Transverse colon (tissue), 4 donors: ENCODE measurements at regions not wholly inside any gene's neighbourhood (a gene's known extent, or its start where the extent isn't known, plus 50 kb on each side); places are given as distances from the start of the nearest gene placed in this dataset.

Experiments
- POLR2A ChIP-seq: fragments of 450-650 bp; IDR thresholded peaks from one replicate; pipeline ENCODE4 v1.6.1; 2016; ENCODE audit warnings: antibody characterized with exemption, mild to moderate bottlenecking, moderate library complexity
- POLR2AphosphoS5 ChIP-seq, 3 donors: sonication (generic); formaldehyde crosslinking; IDR thresholded peaks; one replicate each; pipeline ENCODE4 v1.6.1; 2016; ENCODE audit warnings: antibody characterized with exemption in 3 of 3
- TF ChIP-seq, protein P1 (sequence below), 5 experiments: fragments of 200-600 bp in 3 of 5; fragments of 450-650 bp in 2 of 5; sonication (generic) in 3 of 5; IDR thresholded peaks; 1 replicate in 2 of 5; 2 replicates in 3 of 5; pipeline ENCODE4 v1.5.1; 2016 to 2017; ENCODE audit warnings: antibody characterized with exemption in 5 of 5, inconsistent platforms in 3 of 5, mild to moderate bottlenecking in 2 of 5, moderate library complexity in 1 of 5

DNA sequence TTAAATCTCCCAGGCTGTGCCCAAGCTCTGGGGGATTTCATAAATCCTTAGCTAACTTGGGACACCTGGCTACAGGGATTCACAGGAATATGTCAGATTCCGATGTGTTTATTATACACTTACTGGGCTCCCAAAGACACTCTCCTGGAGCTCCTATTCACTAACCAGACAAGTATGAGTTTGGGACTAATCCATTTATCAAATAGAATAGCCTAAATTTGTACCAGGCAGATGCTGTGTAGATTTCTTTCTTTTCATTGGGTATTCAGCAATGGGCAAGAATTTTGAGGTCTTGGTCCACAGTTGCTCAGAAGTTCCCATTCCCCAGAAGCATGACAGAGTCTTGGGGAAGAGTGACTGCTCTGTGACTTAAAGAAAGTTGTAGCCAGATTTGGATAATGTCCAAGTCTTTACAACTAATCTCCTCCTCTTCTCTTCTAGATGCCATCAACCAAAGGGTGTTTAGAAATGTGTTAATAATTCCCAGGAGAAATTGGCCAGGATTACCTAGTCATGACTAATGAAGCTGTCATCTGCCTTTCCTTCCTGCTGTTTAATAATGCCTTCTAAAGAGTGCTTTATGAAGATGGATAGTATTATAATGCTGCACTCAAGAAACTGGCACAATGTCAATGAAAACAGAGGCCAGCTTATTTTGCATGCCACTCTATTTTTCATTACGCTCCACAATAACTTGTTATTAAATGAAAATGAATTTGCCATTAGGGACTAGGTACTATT is 120.9 kb downstream of the CHIC2 start:
- TF ChIP-seq, protein P1, sequence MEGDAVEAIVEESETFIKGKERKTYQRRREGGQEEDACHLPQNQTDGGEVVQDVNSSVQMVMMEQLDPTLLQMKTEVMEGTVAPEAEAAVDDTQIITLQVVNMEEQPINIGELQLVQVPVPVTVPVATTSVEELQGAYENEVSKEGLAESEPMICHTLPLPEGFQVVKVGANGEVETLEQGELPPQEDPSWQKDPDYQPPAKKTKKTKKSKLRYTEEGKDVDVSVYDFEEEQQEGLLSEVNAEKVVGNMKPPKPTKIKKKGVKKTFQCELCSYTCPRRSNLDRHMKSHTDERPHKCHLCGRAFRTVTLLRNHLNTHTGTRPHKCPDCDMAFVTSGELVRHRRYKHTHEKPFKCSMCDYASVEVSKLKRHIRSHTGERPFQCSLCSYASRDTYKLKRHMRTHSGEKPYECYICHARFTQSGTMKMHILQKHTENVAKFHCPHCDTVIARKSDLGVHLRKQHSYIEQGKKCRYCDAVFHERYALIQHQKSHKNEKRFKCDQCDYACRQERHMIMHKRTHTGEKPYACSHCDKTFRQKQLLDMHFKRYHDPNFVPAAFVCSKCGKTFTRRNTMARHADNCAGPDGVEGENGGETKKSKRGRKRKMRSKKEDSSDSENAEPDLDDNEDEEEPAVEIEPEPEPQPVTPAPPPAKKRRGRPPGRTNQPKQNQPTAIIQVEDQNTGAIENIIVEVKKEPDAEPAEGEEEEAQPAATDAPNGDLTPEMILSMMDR (IDR thresholded peaks at IDR 0.05) = no peak
- TF ChIP-seq POLR2AphosphoS5 (IDR thresholded peaks at IDR 0.05) (no peak), POLR2A (no peak)
